Testis (tissue), 2 donors: ENCODE measurements at regions not wholly inside any gene's neighbourhood (a gene's known extent, or its start where the extent isn't known, plus 50 kb on each side); places are given as distances from the start of the nearest gene placed in this dataset.

ENCODE experiments used
- CTCF ChIP-seq, 3 experiments: fragments of 450-650 bp in 2 of 3; fragments of 200-600 bp in 1 of 3; sonication (generic) in 1 of 3; IDR thresholded peaks; one replicate each; pipeline ENCODE4 v1.5.1; 2016 to 2019; ENCODE audit warnings: antibody characterized with exemption in 3 of 3, mild to moderate bottlenecking in 2 of 3, moderate library complexity in 1 of 3
- POLR2A ChIP-seq: fragments of 450-650 bp; IDR thresholded peaks from one replicate; pipeline ENCODE4 v1.6.1; 2017; ENCODE audit warnings: antibody characterized with exemption, mild to moderate bottlenecking, moderate library complexity

GRCh38 chr2:189954989-189955388, 107.5 kb downstream of the MSTN start:
- TF ChIP-seq CTCF (IDR thresholded peaks at IDR 0.05) = no peak
- TF ChIP-seq POLR2A = no peak
